Astrocyte of the hippocampus (primary cell): ENCODE measurements at regions not wholly inside any gene's neighbourhood (a gene's known extent, or its start where the extent isn't known, plus 50 kb on each side); places are given as distances from the start of the nearest gene placed in this dataset.
A peak's percentile ranks its signal among the peaks of the same experiment; 100 is the strongest.

Source experiments
- DNase-seq: peaks from one replicate; pipeline ENCODE4 v3.0.0; 2011; ENCODE audit warnings: low read depth, low spot score

GRCh38 chr6:25012657-25013056 is 76.9 kb upstream of the RIPOR2 start:
- no peak for DNase-seq

- no peak for DNase-seq
Observed at GRCh38 chr6:25013246-25013645, 77.5 kb upstream of the RIPOR2 start.

GRCh38 chr6:25014369-25014768 is 78.6 kb upstream of the RIPOR2 start:
- DNase-seq = no peak

GRCh38 chr6:25014791-25015560 is 79.2 kb upstream of the RIPOR2 start:
- peak; percentile 83 for DNase-seq

GRCh38 chr6:25016014-25016720 is 80.4 kb upstream of the RIPOR2 start:
- DNase-seq = peak; percentile 68

GRCh38 chr6:25017486-25017885 is 81.7 kb upstream of the RIPOR2 start:
- DNase-seq = peak; percentile 65

- peak; percentile 73 for DNase-seq
Observed at GRCh38 chr6:25017932-25018567, 82.3 kb upstream of the RIPOR2 start.

- DNase-seq = no peak
Observed at GRCh38 chr6:25018568-25018954, 82.8 kb upstream of the RIPOR2 start.

GRCh38 chr6:25022140-25022553 is 86.4 kb upstream of the RIPOR2 start:
- DNase-seq = no peak

- DNase-seq = no peak
Observed at GRCh38 chr6:25023781-25024180, 88.0 kb upstream of the RIPOR2 start.

- DNase-seq = no peak
Observed at GRCh38 chr6:25024821-25025220, 89.1 kb upstream of the RIPOR2 start.

- DNase-seq = no peak
Observed at GRCh38 chr6:25025248-25025918, 89.6 kb upstream of the RIPOR2 start.

- no peak for DNase-seq
Observed at GRCh38 chr6:25025919-25026301, 90.2 kb upstream of the RIPOR2 start.

GRCh38 chr6:25026723-25027122 is 91.0 kb upstream of the RIPOR2 start:
- no peak for DNase-seq

- no peak for DNase-seq
Observed at GRCh38 chr6:25027221-25027916, 91.6 kb upstream of the RIPOR2 start.

- DNase-seq = no peak
Observed at GRCh38 chr6:25028328-25028727, 92.6 kb upstream of the RIPOR2 start.

- no peak for DNase-seq
Observed at GRCh38 chr6:25032934-25033333, 97.2 kb upstream of the RIPOR2 start.

GRCh38 chr6:25034431-25034921 is 98.7 kb upstream of the RIPOR2 start:
- DNase-seq = no peak

GRCh38 chr6:25035174-25035511 is 99.4 kb upstream of the RIPOR2 start:
- no peak for DNase-seq

GRCh38 chr6:25035512-25036435 is 100.0 kb upstream of the RIPOR2 start:
- DNase-seq = no peak
